ENCODE measurements at regions not wholly inside any gene's neighbourhood (a gene's known extent, or its start where the extent isn't known, plus 50 kb on each side); places are given as distances from the start of the nearest gene placed in this dataset.
"Not testable (repeated sequence)": the region's sequence is repeated elsewhere in the genome, so short reads cannot be mapped to it uniquely, and the experiment has no call there.

GRCh38 chr2:75381032-75381431 is 179.7 kb downstream of the EVA1A start:
- no peak for DNase-seq

GRCh38 chr2:75379476-75380210 is 180.3 kb upstream of the TACR1 start:
- DNase-seq: no peak

- DNase-seq: no peak
Observed at GRCh38 chr2:75375646-75376582, 176.6 kb upstream of the TACR1 start.

- DNase-seq: not testable (repeated sequence)
Observed at GRCh38 chr2:75374414-75374957, 175.2 kb upstream of the TACR1 start.

GRCh38 chr2:75367401-75367800 is 168.1 kb upstream of the TACR1 start:
- DNase-seq: no peak

- no peak for DNase-seq
Observed at GRCh38 chr2:75361486-75361885, 162.2 kb upstream of the TACR1 start.

- no peak for DNase-seq
Observed at GRCh38 chr2:75360945-75361344, 161.6 kb upstream of the TACR1 start.

- no peak for DNase-seq
Observed at GRCh38 chr2:75356865-75357264, 157.5 kb upstream of the TACR1 start.

GRCh38 chr2:75353131-75353530 is 153.8 kb upstream of the TACR1 start:
- no peak for DNase-seq

GRCh38 chr2:75348307-75348706 is 149.0 kb upstream of the TACR1 start:
- DNase-seq: no peak

GRCh38 chr2:75344146-75344545 is 144.8 kb upstream of the TACR1 start:
- DNase-seq: no peak

GRCh38 chr2:75342504-75343175 is 143.3 kb upstream of the TACR1 start:
- DNase-seq: no peak

- DNase-seq: no peak
Observed at GRCh38 chr2:75340560-75340959, 141.2 kb upstream of the TACR1 start.

- DNase-seq: no peak
Observed at GRCh38 chr2:75338461-75338860, 139.1 kb upstream of the TACR1 start.

- no peak for DNase-seq
Observed at GRCh38 chr2:75337619-75338018, 138.3 kb upstream of the TACR1 start.

GRCh38 chr2:75337016-75337415 is 137.7 kb upstream of the TACR1 start:
- no peak for DNase-seq

GRCh38 chr2:75336451-75336850 is 137.1 kb upstream of the TACR1 start:
- DNase-seq: no peak

- no peak for DNase-seq
Observed at GRCh38 chr2:75334076-75334475, 134.8 kb upstream of the TACR1 start.

- DNase-seq: no peak
Observed at GRCh38 chr2:75333646-75334045, 134.3 kb upstream of the TACR1 start.

- DNase-seq: no peak
Observed at GRCh38 chr2:75328156-75328555, 128.8 kb upstream of the TACR1 start.

- DNase-seq: no peak
Observed at GRCh38 chr2:75327334-75327733, 128.0 kb upstream of the TACR1 start.

GRCh38 chr2:75326645-75327044 is 127.3 kb upstream of the TACR1 start:
- no peak for DNase-seq

- no peak for DNase-seq
Observed at GRCh38 chr2:75325594-75325993, 126.3 kb upstream of the TACR1 start.
